ENCODE measurements at regions not wholly inside any gene's neighbourhood (a gene's known extent, or its start where the extent isn't known, plus 50 kb on each side); places are given as distances from the start of the nearest gene placed in this dataset.
"Not testable (repeated sequence)": the region's sequence is repeated elsewhere in the genome, so short reads cannot be mapped to it uniquely, and the experiment has no call there.

DNA sequence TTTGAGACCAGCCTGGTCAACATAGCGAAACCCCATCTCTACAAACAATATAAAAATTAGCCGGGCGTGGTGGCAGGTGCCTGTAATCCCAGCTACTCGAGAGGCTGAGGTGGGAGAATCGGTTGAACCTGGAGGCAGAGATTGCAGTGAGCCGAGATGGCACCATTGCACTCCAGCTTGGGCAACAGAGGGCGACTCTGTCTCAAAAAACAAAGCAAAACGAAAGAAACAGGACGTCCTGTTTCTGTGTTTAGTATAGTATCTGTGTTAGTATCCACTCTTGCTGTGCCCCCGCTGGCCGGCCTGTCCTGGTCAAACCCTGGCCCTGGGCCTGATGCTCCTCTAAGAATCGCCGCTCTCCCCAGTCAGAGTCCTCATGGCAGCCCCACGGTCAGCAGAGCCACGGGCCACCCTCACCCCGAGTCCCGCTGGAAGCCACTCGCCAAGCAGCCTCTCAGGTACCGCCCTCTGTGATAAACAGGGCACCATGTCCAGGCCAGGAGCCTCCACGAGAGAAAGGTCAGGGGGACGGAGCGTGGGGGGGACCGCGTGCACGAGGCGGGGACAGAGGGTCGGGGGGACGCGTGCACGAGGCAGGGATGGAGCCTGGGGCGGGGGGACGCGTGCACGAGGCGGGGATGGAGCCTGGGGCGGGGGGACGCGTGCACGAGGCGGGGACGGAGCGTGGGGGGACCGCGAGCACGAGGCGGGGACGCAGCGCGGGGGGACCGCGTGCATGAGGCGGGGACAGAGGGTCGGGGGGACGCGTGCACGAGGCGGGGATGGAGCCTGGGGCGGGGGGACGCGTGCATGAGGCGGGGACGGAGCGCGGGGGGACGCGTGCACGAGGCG is 384.5 kb downstream of the SMOC2 start:
- DNase-seq (ENCODE audit: low spot score): no peak

DNA sequence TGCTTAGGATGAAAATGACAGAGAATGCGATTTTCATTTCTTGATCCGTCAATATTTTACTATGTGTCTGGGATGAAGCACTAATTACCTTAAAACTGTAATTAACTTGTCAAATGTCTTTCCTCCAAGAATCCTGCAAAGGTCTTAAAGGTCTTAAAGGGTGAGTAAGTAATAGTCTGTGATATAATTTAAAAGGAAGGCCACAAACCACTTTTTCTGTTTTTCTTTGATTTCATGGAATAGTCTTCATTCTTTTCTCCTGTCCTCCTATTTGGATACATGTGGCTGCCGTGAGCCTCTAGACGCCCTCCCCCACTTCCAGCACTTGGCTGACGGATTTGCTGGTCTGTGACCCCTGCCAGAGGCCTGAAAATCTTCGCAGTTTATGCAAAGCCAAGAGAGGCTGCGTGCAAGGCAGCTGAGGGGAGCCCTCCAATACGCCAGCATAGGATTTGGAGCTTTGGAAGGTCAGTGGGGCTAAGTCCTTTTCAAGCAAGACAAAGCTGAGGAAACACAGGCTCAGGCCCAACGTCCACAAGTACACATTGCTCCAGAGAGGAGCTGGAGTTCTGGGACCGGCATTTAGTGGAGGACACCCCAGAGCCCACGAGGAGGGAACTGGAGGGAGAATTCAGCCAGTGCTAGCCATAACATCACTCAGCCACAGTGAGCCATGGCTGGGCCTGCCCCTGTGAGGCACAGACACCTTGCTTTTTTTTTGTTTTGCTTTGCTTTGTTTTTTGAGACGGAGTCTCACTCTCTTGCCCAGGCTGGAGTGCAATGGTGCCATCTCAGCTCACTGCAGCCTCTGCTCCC is 382.6 kb downstream of the SMOC2 start:
- no peak for DNase-seq (ENCODE audit: low spot score)

DNA sequence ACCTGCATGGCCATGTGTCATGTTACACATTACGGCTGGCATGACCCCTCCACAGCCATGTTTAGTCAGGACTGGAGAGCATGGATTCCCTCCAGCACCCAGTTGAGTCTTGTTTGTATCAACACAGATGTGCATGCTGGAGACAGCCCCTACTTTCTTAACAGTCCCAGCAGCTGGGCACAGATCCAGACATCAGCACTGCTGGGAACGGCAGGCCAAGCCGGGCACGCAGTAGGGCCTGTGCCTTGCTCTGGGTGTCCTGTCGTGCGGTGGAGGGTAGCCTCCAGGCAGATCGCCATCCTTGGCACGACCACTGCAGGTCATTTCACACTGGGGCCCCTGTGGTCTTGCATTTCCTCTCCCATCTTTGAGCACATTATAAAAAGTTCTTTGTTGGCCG is 381.4 kb downstream of the SMOC2 start:
- no peak for DNase-seq (ENCODE audit: low spot score)

DNA sequence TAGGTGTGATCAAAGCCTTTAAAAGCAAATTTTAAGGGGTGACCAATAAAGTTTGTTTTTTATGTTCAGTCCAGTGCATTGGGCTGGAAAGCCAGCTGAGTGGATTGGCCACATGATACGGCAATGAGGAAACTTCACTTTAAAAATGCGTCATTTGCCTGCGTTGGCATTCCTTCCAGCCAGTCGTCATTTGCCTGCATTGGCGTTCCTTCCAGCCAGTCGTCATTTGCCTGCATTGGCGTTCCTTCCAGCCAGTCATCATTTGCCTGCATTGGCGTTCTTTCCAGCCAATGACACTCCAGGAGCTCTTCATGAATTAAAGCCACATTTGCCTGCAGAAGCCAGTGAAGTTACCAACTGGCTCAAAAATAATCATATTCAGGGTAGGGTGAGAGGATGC is 378.6 kb downstream of the SMOC2 start:
- DNase-seq (ENCODE audit: low spot score): no peak

DNA sequence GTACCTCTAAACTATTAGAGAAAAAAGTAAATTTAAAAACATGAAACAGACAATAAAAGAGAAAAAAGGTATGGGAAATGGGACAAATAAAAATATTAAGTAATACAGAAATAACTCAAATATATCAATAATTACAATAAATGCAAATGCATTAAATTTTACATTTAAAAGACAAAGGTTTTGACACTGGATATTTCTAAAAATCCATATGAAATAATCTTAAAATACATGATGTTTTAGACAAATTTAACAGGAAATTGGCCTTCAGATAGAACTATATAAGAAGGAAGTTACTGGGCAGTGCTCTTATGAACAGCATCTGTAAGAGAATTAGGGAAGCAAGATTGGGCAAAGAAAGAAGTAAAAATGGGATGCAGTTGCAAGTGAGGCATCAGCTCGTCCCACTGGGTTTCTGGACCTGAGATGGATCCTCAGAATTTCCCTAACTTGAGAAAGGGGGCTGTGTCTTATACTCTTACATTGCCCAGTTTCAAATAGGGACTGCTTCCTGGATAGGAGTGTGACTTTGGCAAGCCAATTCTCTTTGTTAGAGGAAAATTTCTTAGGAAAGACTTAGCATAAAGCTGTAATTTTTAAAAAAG is 376.7 kb downstream of the SMOC2 start:
- DNase-seq (ENCODE audit: low spot score): no peak

DNA sequence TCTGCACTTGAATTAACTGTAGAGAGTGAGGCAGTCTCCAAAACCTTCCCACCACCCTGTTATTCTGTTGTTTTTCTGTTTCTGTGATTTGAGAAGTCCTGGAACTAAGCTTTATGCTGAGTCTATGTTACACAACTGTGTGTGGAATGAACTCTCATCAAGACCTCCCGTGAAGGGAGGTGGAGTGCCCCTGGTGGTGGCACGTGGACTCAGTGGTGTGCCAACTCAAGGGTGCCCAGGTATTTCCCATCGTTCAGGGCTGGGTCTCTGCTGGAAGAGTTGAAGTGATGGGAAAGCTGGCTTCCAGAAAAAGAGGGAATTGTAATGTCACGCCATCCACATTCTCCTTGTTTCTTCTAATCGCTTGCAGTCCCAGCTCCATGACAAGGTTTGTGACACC is 374.2 kb downstream of the SMOC2 start:
- no peak for DNase-seq (ENCODE audit: low spot score)

DNA sequence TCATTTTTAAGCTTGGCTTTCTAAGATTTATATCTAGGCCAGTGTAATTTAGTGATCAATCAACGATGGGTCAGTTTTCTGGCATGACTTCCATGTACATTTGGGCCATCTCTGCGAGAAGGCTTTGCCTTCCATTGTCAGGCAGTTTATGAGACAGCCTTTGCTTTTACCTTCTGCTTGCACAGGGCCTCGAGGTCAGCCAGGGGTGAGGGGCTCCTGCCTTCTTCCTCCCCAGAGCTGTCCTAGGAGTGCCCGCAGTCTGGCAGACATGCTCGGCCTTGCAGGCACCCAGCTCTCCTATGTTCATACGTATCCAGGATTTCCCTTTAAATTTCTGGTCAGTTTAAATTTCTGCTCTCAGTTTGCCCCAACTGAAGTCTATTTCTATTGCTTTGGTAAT is 367.2 kb downstream of the SMOC2 start:
- DNase-seq (ENCODE audit: low spot score): no peak

DNA sequence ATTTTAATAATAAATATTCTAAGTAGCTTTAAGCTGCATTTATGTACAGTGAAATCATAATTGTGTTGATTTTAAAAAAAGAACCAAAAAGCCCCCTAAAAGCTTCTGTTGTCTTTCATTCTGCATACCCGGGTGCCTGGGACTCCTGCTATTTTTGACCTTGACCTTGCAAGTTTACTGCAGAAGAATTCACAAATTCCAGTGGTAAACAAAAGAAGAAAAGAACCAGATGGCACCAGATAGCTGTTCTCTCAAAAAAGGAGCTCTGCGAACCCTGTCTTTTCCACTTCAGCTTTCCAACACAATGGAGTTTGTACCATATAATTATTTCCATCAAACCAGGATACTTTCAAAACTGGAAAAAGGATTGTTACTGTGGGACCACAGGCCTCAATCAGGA is 363.3 kb downstream of the SMOC2 start:
- DNase-seq (ENCODE audit: low spot score): no peak

DNA sequence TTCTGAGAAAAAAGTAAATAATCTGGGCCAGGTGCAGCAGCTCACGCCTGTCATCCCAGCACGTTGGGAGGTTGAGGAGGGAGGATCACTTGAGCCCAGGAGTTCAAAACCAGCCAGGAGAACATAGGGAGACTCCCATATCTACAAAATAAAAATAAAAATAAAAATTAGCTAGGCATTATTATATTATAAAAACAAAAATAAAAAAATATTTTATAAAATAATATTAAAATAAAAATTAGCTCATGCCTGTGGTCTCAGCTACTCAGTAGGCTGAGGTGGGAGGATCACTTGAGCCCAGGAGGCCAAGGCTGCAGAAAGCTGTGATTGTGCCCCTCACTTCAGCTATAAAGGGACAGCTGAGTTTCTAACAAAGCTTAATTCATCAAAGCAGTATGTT is 362.9 kb downstream of the SMOC2 start:
- DNase-seq (ENCODE audit: low spot score): no peak

DNA sequence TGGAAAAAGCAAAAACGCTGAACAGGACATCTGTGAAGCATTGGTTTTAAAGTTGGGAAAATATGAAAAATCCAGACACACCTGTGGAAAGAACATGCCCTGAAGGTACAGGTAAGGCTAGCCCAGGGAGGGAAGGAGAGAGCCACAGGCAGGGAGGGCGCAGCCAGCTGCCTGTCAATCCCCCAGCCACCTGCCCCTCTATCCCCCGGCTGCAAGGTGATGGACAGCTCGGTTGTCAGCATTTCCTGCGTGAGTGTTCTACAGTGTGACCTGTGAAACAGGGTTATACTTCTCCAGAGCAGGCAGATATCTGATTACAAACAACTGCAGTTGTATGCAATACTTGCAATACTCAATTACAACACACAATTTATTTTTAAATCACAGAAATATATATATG is 358.1 kb downstream of the SMOC2 start:
- DNase-seq (ENCODE audit: low spot score): no peak

DNA sequence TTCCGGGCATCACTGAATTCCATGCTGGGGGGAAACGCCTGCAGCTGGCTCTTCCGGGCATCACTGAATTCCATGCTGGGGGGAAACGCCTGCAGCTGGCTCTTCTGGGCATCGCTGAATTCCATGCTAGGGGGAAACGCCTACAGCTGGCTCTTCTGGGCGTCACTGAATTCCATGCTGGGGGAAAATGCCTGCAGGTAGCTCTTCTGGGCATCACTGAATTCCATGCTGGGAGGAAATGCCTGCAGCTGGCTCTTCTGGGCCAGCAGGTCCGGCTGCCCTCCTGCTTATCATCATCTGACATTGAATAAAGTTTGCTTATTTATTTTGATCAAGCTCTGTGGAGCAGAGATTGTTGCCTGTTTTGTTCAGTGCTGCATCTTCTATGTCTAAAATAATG is 355.1 kb downstream of the SMOC2 start:
- no peak for DNase-seq (ENCODE audit: low spot score)

DNA sequence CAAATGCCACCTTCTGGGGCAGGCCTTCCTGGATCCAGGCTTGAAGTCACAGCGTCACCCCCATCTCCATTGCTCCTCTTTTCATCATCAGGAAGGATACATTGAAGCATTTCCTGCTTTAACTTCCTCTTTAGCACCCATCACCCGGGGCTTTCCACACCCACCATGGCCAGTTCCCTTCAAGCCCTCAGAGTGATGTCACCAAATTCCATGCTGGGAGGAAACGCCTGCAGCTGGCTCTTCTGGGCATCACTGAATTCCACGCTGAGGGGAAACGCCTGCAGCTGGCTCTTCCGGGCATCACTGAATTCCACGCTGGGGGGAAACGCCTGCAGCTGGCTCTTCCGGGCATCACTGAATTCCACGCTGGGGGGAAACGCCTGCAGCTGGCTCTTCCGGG is 354.6 kb downstream of the SMOC2 start:
- DNase-seq (ENCODE audit: low spot score): not testable (repeated sequence)

DNA sequence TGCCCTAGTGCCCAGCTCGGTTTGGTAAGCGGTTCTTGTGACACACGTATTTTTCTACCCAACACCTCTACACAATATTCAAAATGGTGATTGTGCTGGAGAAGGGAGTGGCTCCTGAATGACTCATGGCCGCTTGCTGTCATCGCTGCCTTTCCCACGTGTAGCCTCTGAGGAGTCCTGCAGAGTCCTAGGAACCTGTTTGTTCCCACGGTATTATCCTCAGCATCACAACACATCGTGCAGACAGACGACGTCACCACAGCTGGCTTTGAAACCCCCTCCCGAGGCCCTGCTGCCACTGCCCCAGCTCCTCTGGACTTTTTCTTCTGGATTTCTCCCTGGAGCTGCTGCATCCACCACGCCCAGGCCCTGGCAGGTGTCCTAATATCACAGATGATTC is 353.5 kb downstream of the SMOC2 start:
- DNase-seq (ENCODE audit: low spot score): peak; percentile 7

DNA sequence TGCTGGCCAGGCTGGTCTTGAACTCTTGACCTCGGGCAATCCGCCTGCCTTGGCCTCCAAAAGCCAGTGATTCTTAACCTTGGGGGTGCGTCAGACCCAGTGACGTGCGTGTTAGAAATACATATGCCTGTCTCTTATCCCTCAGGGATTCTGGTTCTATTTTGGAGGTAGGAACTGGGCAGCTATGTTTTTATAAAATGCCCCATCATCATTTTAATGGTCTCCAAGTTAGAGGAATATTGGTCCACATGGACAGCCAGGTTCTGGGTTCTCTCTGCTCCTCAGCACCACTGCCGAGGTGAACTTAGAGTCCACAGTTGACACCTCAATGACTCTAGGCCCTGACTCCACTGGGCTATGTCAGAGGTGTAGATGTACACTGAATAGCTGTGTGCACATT is 352.7 kb downstream of the SMOC2 start:
- no peak for DNase-seq (ENCODE audit: low spot score)

DNA sequence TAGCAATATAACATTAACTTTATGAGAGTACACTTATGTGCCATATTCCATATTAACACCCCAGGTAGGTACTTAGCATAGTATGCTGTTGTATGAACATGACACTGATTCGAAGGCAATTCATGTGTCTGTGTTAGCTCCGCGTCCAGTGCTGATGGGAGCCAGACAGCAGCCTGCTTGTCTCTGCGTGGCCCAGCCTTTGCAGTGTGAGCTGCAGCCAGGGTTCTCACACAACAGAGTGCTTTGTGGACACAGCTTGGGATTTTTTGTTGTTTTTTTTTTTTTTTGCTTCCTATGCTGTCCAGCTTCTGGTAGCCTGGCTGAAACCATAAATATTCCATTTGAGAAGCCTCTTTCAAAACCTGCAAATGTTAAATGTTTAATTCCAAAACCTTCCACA is 350.9 kb downstream of the SMOC2 start:
- DNase-seq (ENCODE audit: low spot score): no peak

DNA sequence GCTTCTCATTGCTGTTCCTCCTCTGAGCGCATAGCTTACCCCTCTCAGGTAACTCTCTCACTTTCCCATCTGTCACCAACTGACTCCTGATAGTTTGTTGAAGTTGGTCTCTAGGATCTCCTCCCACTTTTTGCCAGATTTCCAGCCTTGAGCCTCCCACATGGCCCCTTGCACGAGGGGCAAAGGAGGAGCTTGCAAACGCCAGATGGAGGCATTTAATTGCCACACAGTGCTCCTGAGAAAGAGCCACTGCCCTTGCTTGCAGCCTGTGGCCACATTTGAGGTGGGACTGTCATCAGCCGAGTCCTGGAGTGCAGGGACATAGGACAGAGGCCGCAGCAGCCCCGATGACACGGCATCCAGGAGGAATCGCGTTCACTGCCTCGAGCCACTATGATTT is 348.7 kb downstream of the SMOC2 start:
- no peak for DNase-seq (ENCODE audit: low spot score)

DNA sequence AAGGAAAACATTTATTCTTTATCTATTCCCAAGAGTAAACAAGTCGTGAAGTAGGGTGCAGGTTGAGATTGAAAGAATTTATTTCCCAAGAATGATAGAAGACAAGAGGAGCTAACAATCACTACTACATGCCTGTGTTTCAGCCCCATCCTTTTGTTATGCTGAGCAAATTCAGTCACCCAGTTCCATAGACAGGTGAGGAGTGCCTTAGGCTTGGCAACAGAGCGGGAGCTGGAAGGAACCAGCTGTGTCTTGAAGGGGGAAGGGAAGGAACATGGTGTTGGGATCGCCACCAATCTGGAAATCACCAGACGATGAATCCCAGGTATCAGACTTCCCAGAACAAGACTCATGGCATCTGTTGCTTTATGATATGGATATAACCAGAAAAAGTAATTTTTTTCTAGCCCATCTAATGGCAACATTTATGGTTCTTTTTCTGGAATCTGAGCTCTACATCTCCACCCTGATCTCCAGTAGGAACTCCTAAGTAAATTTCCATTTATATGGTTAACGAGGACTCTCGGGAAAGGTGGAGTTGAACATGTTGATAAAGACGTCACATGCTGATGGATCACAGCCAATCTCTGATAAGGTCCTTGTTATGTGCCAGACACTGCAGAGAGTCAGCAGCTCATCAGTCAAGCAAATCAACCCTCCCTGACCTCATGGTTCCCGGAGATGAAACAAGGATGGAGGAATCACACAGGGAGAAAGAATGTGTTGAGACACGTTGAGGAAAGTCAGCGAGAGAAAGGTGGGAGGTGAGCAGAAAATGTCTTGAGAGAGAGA is 344.9 kb downstream of the SMOC2 start:
- no peak for DNase-seq (ENCODE audit: low spot score)

DNA sequence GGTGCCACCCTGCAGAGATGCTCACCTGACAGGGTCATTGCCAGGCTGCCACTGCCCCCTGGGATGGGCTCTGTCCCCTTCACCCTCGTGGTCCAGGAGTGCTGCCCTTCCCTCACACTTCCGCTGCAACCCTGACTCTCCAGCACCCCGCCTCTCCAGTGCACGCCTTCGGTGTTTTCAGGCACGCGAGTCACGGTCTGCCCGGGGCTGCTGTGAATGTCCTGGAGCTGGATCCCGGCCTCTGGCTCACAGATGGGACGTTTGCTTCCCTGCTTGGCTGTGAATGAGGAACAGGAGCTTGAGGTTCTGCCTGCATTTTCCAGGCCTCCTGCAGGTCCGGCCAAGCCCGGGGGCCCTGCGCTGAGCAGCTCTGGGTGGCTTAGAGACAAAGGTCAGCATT is 343.4 kb downstream of the SMOC2 start:
- DNase-seq (ENCODE audit: low spot score): no peak

DNA sequence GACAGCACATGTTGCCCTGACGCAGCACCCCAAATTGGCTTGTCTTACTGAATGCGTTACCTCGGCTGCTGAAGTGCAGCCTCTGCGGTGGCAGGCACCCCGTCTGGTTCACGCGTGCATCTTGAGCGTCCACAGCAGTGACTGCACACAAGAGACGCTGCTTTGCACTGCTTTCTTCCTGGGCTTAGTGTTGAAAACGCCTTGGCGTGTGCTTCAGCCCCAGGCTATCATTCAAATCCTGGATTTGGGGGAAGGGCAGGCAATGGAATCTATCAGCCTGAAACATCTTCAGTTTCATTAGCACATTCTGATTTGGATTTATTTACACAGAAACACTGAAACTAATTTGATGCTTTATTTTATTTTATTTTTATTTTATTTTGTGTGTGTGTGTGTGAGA is 342.7 kb downstream of the SMOC2 start:
- DNase-seq (ENCODE audit: low spot score): no peak

DNA sequence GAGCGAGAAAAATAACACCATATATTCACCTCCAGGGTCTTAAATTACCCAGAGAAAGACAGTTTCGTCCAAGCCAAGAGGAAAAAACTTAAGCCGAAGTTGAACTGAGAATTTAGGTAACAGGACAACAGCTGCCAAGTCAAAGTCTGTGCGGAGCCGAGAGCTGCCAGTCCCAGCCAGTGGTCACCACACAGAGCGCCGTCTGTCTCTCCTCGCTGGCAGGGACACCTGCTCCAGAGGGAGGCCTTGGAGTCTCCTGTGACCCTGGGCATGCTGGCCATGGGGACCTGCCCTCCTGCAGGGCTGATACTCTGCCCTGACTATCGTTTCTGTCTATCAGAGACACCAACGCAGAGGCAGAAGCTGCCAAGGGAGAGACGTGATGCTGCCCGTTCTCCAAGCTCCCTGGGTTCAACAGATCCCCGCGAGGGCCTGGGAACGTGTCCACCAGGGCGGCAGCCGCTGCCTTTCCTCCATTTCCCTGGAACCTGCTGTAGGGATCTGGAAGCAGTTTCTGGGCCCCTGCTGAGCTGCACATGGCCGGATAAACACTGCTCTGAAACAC is 341.3 kb downstream of the SMOC2 start:
- no peak for DNase-seq (ENCODE audit: low spot score)

DNA sequence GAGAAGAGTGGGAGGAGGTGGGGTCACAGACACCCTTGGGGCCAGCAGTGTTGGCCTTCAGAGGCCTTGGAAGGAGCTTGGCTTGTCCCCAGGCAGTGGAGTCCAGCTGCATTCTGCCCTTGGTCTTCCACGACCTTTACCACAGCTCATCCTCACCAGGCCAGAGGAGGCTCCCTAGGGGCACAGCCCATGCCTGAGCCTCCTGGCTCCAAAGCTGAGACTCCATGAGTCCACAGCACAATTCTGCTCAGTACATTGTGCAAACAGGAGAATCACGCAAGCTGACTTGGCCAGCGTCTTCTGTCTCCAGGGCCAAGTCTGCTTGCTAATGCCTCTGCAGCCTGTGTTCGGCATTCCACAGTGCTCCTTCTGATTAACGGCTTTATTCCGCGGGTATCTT is 337.2 kb downstream of the SMOC2 start:
- no peak for DNase-seq (ENCODE audit: low spot score)

DNA sequence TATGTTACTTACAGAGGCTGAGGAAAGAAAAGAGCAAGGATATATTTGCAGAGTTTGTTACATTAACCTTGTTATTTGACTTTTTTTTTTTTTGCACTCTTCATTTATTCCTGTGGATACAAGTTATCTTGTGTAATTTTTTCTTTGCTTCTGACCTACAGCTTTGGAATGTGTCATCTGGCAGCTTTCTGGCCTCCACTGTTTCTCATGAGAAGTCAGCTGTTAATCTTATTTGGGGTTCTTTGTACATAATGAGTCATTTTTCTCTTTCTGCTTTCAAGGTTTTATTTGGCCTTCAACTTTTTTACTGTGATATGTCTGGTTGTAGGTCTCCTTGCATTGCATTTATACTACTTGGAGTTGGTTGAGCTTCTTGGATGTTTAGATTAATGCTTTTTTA is 333.4 kb downstream of the SMOC2 start:
- DNase-seq (ENCODE audit: low spot score): no peak
